SU-DHL-6 (cell line): ENCODE measurements at regions not wholly inside any gene's neighbourhood (a gene's known extent, or its start where the extent isn't known, plus 50 kb on each side); places are given as distances from the start of the nearest gene placed in this dataset.

Experiments
- EZH2phosphoT487 ChIP-seq: fragments of 200-600 bp; sonication (generic), shearing (Covaris generic); conservative IDR thresholded peaks from 2 replicates; pipeline ENCODE4 v1.6.1; 2018; ENCODE audit warnings: mild to moderate bottlenecking, antibody characterized with exemption, low read length, moderate library complexity, mixed read lengths
- TF ChIP-seq, protein P1 (sequence below): fragments of 200-600 bp; sonication (generic); IDR thresholded peaks from one replicate; pipeline ENCODE4 v1.5.1; 2017; ENCODE audit warnings: antibody characterized with exemption, mild to moderate bottlenecking, low read length, moderate library complexity; ENCODE audit not compliant: insufficient read depth, poor library complexity, severe bottlenecking

DNA sequence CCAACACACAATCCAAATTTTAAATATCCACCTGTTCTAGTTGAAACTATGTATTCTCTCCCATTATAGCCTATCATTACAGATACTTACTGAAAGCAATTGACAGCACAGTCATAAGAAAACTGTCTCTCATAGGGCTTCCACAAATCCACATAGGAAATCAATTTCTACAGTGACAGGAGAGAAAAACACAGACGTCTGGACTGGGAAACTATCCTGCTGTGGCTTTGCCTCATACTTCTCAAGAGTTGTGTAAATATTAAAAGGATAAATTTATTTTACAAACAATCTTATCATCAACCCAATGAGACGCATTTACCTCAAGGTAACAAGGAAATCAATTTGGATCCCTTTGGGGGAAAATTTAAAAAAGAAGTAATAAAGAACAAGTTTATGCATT, 517.5 kb downstream of the EFNA5 start:
- TF ChIP-seq, protein P1, sequence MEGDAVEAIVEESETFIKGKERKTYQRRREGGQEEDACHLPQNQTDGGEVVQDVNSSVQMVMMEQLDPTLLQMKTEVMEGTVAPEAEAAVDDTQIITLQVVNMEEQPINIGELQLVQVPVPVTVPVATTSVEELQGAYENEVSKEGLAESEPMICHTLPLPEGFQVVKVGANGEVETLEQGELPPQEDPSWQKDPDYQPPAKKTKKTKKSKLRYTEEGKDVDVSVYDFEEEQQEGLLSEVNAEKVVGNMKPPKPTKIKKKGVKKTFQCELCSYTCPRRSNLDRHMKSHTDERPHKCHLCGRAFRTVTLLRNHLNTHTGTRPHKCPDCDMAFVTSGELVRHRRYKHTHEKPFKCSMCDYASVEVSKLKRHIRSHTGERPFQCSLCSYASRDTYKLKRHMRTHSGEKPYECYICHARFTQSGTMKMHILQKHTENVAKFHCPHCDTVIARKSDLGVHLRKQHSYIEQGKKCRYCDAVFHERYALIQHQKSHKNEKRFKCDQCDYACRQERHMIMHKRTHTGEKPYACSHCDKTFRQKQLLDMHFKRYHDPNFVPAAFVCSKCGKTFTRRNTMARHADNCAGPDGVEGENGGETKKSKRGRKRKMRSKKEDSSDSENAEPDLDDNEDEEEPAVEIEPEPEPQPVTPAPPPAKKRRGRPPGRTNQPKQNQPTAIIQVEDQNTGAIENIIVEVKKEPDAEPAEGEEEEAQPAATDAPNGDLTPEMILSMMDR: no peak
- TF ChIP-seq EZH2phosphoT487: no peak
